ENCODE measurements at regions not wholly inside any gene's neighbourhood (a gene's known extent, or its start where the extent isn't known, plus 50 kb on each side); places are given as distances from the start of the nearest gene placed in this dataset.

DNA sequence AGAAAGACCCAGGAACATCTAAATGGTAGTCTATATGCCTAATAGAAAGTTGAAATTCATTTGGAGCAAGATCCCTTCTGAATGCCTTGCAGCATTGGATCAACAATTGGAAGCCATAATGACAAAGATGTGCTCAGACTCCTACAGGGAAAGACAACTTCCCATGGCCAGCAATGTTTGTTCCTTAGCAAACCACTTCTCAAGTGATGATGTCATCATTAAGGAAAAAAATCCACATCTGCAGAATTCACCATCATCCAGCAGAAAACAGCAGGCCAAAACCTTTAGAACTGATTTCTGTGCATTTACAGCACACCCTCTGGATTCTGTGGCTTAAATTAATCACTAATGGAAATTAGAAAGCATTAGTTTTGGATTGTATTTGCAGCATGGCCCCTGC lies 82.4 kb upstream of the ZIC3 start:
- TF ChIP-seq POLR2AphosphoS5 (IDR thresholded peaks at IDR 0.05; ENCODE audit: low read depth, low read length) (no peak), SIN3A (IDR thresholded peaks at IDR 0.05; ENCODE audit: borderline replicate concordance, insufficient read depth, low read depth, low read length) (no peak)
- TF ChIP-seq, protein P1, sequence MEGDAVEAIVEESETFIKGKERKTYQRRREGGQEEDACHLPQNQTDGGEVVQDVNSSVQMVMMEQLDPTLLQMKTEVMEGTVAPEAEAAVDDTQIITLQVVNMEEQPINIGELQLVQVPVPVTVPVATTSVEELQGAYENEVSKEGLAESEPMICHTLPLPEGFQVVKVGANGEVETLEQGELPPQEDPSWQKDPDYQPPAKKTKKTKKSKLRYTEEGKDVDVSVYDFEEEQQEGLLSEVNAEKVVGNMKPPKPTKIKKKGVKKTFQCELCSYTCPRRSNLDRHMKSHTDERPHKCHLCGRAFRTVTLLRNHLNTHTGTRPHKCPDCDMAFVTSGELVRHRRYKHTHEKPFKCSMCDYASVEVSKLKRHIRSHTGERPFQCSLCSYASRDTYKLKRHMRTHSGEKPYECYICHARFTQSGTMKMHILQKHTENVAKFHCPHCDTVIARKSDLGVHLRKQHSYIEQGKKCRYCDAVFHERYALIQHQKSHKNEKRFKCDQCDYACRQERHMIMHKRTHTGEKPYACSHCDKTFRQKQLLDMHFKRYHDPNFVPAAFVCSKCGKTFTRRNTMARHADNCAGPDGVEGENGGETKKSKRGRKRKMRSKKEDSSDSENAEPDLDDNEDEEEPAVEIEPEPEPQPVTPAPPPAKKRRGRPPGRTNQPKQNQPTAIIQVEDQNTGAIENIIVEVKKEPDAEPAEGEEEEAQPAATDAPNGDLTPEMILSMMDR (IDR thresholded peaks at IDR 0.05), result no peak
